Cerebellar cortex (tissue), 1 donor: ENCODE measurements at regions not wholly inside any gene's neighbourhood (a gene's known extent, or its start where the extent isn't known, plus 50 kb on each side); places are given as distances from the start of the nearest gene placed in this dataset.

ENCODE experiments used
- DNase-seq: peaks from one replicate; pipeline ENCODE4 v3.0.0-alpha.2; 2015; ENCODE audit warnings: low spot score

- DNase-seq = no peak
Measured at GRCh38 chr10:31081937-31082840, 50.5 kb upstream of the ZNF438 start.

GRCh38 chr10:31083765-31084184 lies 52.1 kb upstream of the ZNF438 start:
- peak; percentile 27 for DNase-seq

GRCh38 chr10:31087011-31087410 lies 55.3 kb upstream of the ZNF438 start:
- DNase-seq = no peak

GRCh38 chr10:31087851-31088250 lies 56.2 kb upstream of the ZNF438 start:
- no peak for DNase-seq

GRCh38 chr10:31090894-31091607 lies 59.4 kb upstream of the ZNF438 start:
- DNase-seq = no peak

GRCh38 chr10:31095677-31096560 lies 64.3 kb upstream of the ZNF438 start:
- no peak for DNase-seq

- no peak for DNase-seq
Measured at GRCh38 chr10:31098046-31098445, 66.4 kb upstream of the ZNF438 start.

GRCh38 chr10:31099094-31099493 lies 67.4 kb upstream of the ZNF438 start:
- DNase-seq = no peak

- no peak for DNase-seq
Measured at GRCh38 chr10:31099664-31100063, 68.0 kb upstream of the ZNF438 start.

- DNase-seq = no peak
Measured at GRCh38 chr10:31100115-31100601, 68.5 kb upstream of the ZNF438 start.

- no peak for DNase-seq
Measured at GRCh38 chr10:31100662-31101061, 69.0 kb upstream of the ZNF438 start.

- DNase-seq = no peak
Measured at GRCh38 chr10:31101123-31101522, 69.5 kb upstream of the ZNF438 start.

- DNase-seq = no peak
Measured at GRCh38 chr10:31102421-31102820, 70.8 kb upstream of the ZNF438 start.

GRCh38 chr10:31103112-31103511 lies 71.4 kb upstream of the ZNF438 start:
- no peak for DNase-seq

GRCh38 chr10:31112961-31113360 lies 81.3 kb upstream of the ZNF438 start:
- no peak for DNase-seq

- DNase-seq = no peak
Measured at GRCh38 chr10:31116226-31116625, 84.6 kb upstream of the ZNF438 start.

- no peak for DNase-seq
Measured at GRCh38 chr10:31118556-31118955, 86.9 kb upstream of the ZNF438 start.

- no peak for DNase-seq
Measured at GRCh38 chr10:31120392-31120791, 88.7 kb upstream of the ZNF438 start.

- no peak for DNase-seq
Measured at GRCh38 chr10:31120961-31121685, 89.5 kb upstream of the ZNF438 start.

- no peak for DNase-seq
Measured at GRCh38 chr10:31121757-31122577, 90.3 kb upstream of the ZNF438 start.
